ENCODE measurements at regions not wholly inside any gene's neighbourhood (a gene's known extent, or its start where the extent isn't known, plus 50 kb on each side); places are given as distances from the start of the nearest gene placed in this dataset.
A peak's percentile ranks its signal among the peaks of the same experiment; 100 is the strongest.

GRCh38 chr1:200305806-200306205, 104.0 kb downstream of the ZNF281 start:
- Histone ChIP-seq H3K9me3 (ENCODE audit: control insufficient read depth, low read length) (no peaks in the 10 kb centered on the region), H3K4me3 (ENCODE audit: insufficient read depth in 1 of 2, low read depth in 1 of 2, low read length in 2 of 2) (no peak overlapping the region), H3K27me3 (ENCODE audit: control insufficient read depth in 1 of 2, insufficient read depth in 1 of 2, low read length in 2 of 2) (no peaks in the 10 kb centered on the region), H4K8ac (ENCODE audit: low read length) (no peak overlapping the region), H2BK15ac (ENCODE audit: low read depth, poor library complexity, severe bottlenecking) (no peak overlapping the region), H2BK120ac (ENCODE audit: low read depth, low read length) (no peak overlapping the region), H2AK5ac (ENCODE audit: low read length, severe bottlenecking) (no peak overlapping the region), H3K4ac (ENCODE audit: low read depth in 1 of 2, low read length in 2 of 2) (no peak overlapping the region), H4K91ac (ENCODE audit: low read length) (no peak overlapping the region), H3K27ac (ENCODE audit: low read length, poor library complexity, severe bottlenecking) (no peak overlapping the region), H3K9ac (ENCODE audit: low read length) (no peak overlapping the region), H3K36me3 (ENCODE audit: control insufficient read depth in 1 of 2, insufficient read depth in 2 of 2, low read depth in 1 of 2, low read length in 2 of 2) (no peaks in the 10 kb centered on the region), H3K4me2 (ENCODE audit: low read length, poor library complexity, severe bottlenecking) (no peak overlapping the region), H2AFZ (ENCODE audit: low read depth, low read length) (no peak overlapping the region), H3K79me1 (replicated peaks; ENCODE audit: low read length, poor library complexity, severe bottlenecking) (no peaks in the 10 kb centered on the region), H3K23ac (ENCODE audit: low read length in 2 of 2) (no peak overlapping the region), H3K4me1 (ENCODE audit: control insufficient read depth, insufficient read depth, low read depth, low read length) (peaks cover 2% of the 10 kb centered on the region), H2BK12ac (ENCODE audit: low read length in 2 of 2) (no peak overlapping the region), H3K14ac (ENCODE audit: low read length in 2 of 2) (no peak overlapping the region), H2BK5ac (ENCODE audit: low read depth, low read length, poor library complexity, severe bottlenecking) (no peak overlapping the region), H3K18ac (ENCODE audit: low read depth in 1 of 2, low read length in 2 of 2) (peak overlapping the region in 1 of 2 experiments; percentile 40)
- DNase-seq, result no peak

DNA sequence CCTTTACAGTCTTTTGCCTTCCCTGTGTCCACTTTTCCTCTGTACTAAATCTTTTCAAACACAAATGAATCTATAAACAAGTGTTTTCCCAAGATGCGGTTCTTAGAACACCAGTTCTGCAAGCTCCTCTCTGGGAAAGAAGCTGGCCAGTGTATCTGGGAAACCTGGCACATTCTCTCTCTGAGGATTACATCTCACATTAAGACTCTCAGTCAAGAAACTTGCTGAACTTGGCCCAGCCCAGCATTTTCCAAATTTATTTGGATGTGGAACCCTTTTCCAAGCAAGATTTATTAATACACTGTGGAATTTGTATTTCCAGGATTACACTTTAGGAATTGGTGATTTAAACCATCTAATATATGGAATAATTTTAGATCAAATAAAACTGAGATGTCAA, 105.7 kb downstream of the ZNF281 start:
- no peak overlapping the region for H3K4me2 ChIP-seq (ENCODE audit: low read length, poor library complexity, severe bottlenecking)
- DNase-seq, result no peak
- H3K9ac ChIP-seq (ENCODE audit: low read length), result no peak overlapping the region
- H4K8ac ChIP-seq (ENCODE audit: low read length), result no peak overlapping the region
- no peak overlapping the region for H3K27ac ChIP-seq (ENCODE audit: low read length, poor library complexity, severe bottlenecking)
- H2AFZ ChIP-seq (ENCODE audit: low read depth, low read length), result no peak overlapping the region
- no peaks in the 10 kb centered on the region for H3K9me3 ChIP-seq (ENCODE audit: control insufficient read depth, low read length)
- WGBS, result 100% methylated on average over 1 of the region's 1 CpG
- no peak overlapping the region for H3K14ac ChIP-seq (ENCODE audit: low read length in 2 of 2)
- no peak overlapping the region for H3K18ac ChIP-seq (ENCODE audit: low read depth in 1 of 2, low read length in 2 of 2)
- no peak overlapping the region for H2BK5ac ChIP-seq (ENCODE audit: low read depth, low read length, poor library complexity, severe bottlenecking)
- H3K4me3 ChIP-seq (ENCODE audit: insufficient read depth in 1 of 2, low read depth in 1 of 2, low read length in 2 of 2), result no peak overlapping the region
- no peak overlapping the region for H2BK12ac ChIP-seq (ENCODE audit: low read length in 2 of 2)
- H2BK120ac ChIP-seq (ENCODE audit: low read depth, low read length), result no peak overlapping the region
- no peak overlapping the region for H3K4ac ChIP-seq (ENCODE audit: low read depth in 1 of 2, low read length in 2 of 2)
- H3K23ac ChIP-seq (ENCODE audit: low read length in 2 of 2), result no peak overlapping the region
- H3K4me1 ChIP-seq (ENCODE audit: control insufficient read depth, insufficient read depth, low read depth, low read length), result peaks cover 2% of the 10 kb centered on the region
- H2BK15ac ChIP-seq (ENCODE audit: low read depth, poor library complexity, severe bottlenecking), result no peak overlapping the region
- H4K91ac ChIP-seq (ENCODE audit: low read length), result no peak overlapping the region
- no peaks in the 10 kb centered on the region for H3K27me3 ChIP-seq (ENCODE audit: control insufficient read depth in 1 of 2, insufficient read depth in 1 of 2, low read length in 2 of 2)
- no peaks in the 10 kb centered on the region for H3K36me3 ChIP-seq (ENCODE audit: control insufficient read depth in 1 of 2, insufficient read depth in 2 of 2, low read depth in 1 of 2, low read length in 2 of 2)
- H3K79me1 ChIP-seq (replicated peaks; ENCODE audit: low read length, poor library complexity, severe bottlenecking), result no peaks in the 10 kb centered on the region
- no peak overlapping the region for H2AK5ac ChIP-seq (ENCODE audit: low read length, severe bottlenecking)

- no peaks in the 10 kb centered on the region for H3K27me3 ChIP-seq (ENCODE audit: control insufficient read depth in 1 of 2, insufficient read depth in 1 of 2, low read length in 2 of 2)
- H3K18ac ChIP-seq (ENCODE audit: low read depth in 1 of 2, low read length in 2 of 2), result no peak overlapping the region
- no peak overlapping the region for H2BK120ac ChIP-seq (ENCODE audit: low read depth, low read length)
- peak overlapping the region; percentile 82 for H3K4me2 ChIP-seq (ENCODE audit: low read length, poor library complexity, severe bottlenecking)
- H2AK5ac ChIP-seq (ENCODE audit: low read length, severe bottlenecking), result no peak overlapping the region
- peak overlapping the region; percentile 89 for H3K9ac ChIP-seq (ENCODE audit: low read length)
- H3K23ac ChIP-seq (ENCODE audit: low read length in 2 of 2), result no peak overlapping the region
- H2BK12ac ChIP-seq (ENCODE audit: low read length in 2 of 2), result no peak overlapping the region
- no peak overlapping the region for H3K14ac ChIP-seq (ENCODE audit: low read length in 2 of 2)
- no peak overlapping the region for H4K91ac ChIP-seq (ENCODE audit: low read length)
- no peak for DNase-seq
- peaks cover 2% of the 10 kb centered on the region for H3K4me1 ChIP-seq (ENCODE audit: control insufficient read depth, insufficient read depth, low read depth, low read length)
- H2BK5ac ChIP-seq (ENCODE audit: low read depth, low read length, poor library complexity, severe bottlenecking), result no peak overlapping the region
- H3K36me3 ChIP-seq (ENCODE audit: control insufficient read depth in 1 of 2, insufficient read depth in 2 of 2, low read depth in 1 of 2, low read length in 2 of 2), result no peaks in the 10 kb centered on the region
- H3K27ac ChIP-seq (ENCODE audit: low read length, poor library complexity, severe bottlenecking), result no peak overlapping the region
- 8% methylated on average over 6 of the region's 13 CpGs for WGBS
- H4K8ac ChIP-seq (ENCODE audit: low read length), result peak overlapping the region; percentile 37
- no peak overlapping the region for H2AFZ ChIP-seq (ENCODE audit: low read depth, low read length)
- H2BK15ac ChIP-seq (ENCODE audit: low read depth, poor library complexity, severe bottlenecking), result no peak overlapping the region
- H3K9me3 ChIP-seq (ENCODE audit: control insufficient read depth, low read length), result no peaks in the 10 kb centered on the region
- H3K4me3 ChIP-seq (ENCODE audit: insufficient read depth in 1 of 2, low read depth in 1 of 2, low read length in 2 of 2), result peak overlapping the region in 1 of 2 experiments; percentile 95
- H3K79me1 ChIP-seq (replicated peaks; ENCODE audit: low read length, poor library complexity, severe bottlenecking), result no peaks in the 10 kb centered on the region
- no peak overlapping the region for H3K4ac ChIP-seq (ENCODE audit: low read depth in 1 of 2, low read length in 2 of 2)
Measured at GRCh38 chr1:200302921-200303290, 106.9 kb downstream of the ZNF281 start.

GRCh38 chr1:200302192-200302920, 107.5 kb downstream of the ZNF281 start:
- H3K27ac ChIP-seq (ENCODE audit: low read length, poor library complexity, severe bottlenecking), result no peak overlapping the region
- H2AK5ac ChIP-seq (ENCODE audit: low read length, severe bottlenecking), result no peak overlapping the region
- peak overlapping the region in 1 of 2 experiments; percentile 61 for H3K18ac ChIP-seq (ENCODE audit: low read depth in 1 of 2, low read length in 2 of 2)
- DNase-seq, result peak; percentile 65
- H3K4me1 ChIP-seq (ENCODE audit: control insufficient read depth, insufficient read depth, low read depth, low read length), result peaks cover 2% of the 10 kb centered on the region
- no peaks in the 10 kb centered on the region for H3K79me1 ChIP-seq (replicated peaks; ENCODE audit: low read length, poor library complexity, severe bottlenecking)
- peak overlapping the region; percentile 82 for H3K4me2 ChIP-seq (ENCODE audit: low read length, poor library complexity, severe bottlenecking)
- peak overlapping the region in 1 of 2 experiments; percentile 52 for H2BK12ac ChIP-seq (ENCODE audit: low read length in 2 of 2)
- peak overlapping the region; percentile 37 for H4K8ac ChIP-seq (ENCODE audit: low read length)
- H3K4ac ChIP-seq (ENCODE audit: low read depth in 1 of 2, low read length in 2 of 2), result peak overlapping the region in 1 of 2 experiments; percentile 75
- peak overlapping the region in 1 of 2 experiments; percentile 48 for H3K14ac ChIP-seq (ENCODE audit: low read length in 2 of 2)
- H3K36me3 ChIP-seq (ENCODE audit: control insufficient read depth in 1 of 2, insufficient read depth in 2 of 2, low read depth in 1 of 2, low read length in 2 of 2), result no peaks in the 10 kb centered on the region
- no peak overlapping the region for H2BK120ac ChIP-seq (ENCODE audit: low read depth, low read length)
- no peak overlapping the region for H2BK5ac ChIP-seq (ENCODE audit: low read depth, low read length, poor library complexity, severe bottlenecking)
- peak overlapping the region; percentile 67 to 95 for H3K4me3 ChIP-seq (ENCODE audit: insufficient read depth in 1 of 2, low read depth in 1 of 2, low read length in 2 of 2)
- peak overlapping the region; percentile 89 for H3K9ac ChIP-seq (ENCODE audit: low read length)
- H3K23ac ChIP-seq (ENCODE audit: low read length in 2 of 2), result peak overlapping the region in 1 of 2 experiments; percentile 50
- H2BK15ac ChIP-seq (ENCODE audit: low read depth, poor library complexity, severe bottlenecking), result peak overlapping the region; percentile 23
- H2AFZ ChIP-seq (ENCODE audit: low read depth, low read length), result no peak overlapping the region
- no peaks in the 10 kb centered on the region for H3K27me3 ChIP-seq (ENCODE audit: control insufficient read depth in 1 of 2, insufficient read depth in 1 of 2, low read length in 2 of 2)
- H3K9me3 ChIP-seq (ENCODE audit: control insufficient read depth, low read length), result no peaks in the 10 kb centered on the region
- peak overlapping the region; percentile 65 for H4K91ac ChIP-seq (ENCODE audit: low read length)
- under 1% methylated on average over 34 of the region's 36 CpGs for WGBS

All from mesenchymal stem cell (in vitro differentiated cells and primary cell).